ENCODE measurements at regions not wholly inside any gene's neighbourhood (a gene's known extent, or its start where the extent isn't known, plus 50 kb on each side); places are given as distances from the start of the nearest gene placed in this dataset.
"Not testable (repeated sequence)": the region's sequence is repeated elsewhere in the genome, so short reads cannot be mapped to it uniquely, and the experiment has no call there.

DNA sequence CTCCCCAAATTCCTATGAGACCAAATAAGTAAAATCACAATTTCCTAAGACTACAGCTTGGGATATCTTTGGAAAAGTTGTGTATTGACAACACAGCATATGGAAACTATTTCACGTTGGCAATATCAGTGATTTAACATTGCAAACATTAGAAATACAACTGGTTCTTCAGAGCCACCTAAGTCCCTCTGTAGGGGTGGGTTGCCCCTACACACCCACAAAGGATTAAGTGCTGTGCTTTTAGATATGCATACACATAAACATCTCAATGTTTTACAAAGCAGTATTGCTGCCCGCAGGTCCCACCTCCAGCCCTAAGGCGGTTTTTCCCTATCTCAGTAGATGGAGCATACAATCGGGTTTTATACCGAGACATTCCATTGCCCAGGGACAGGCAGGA, 66.0 kb upstream of the DEFB108B start:
- intact Hi-C loops (cut with DNase I); H3K27me3 ChIP-seq; DNase-seq; H3K9me3 ChIP-seq; H3K27ac ChIP-seq; H3K36me3 ChIP-seq; H3K4me1 ChIP-seq; H3K4me3 ChIP-seq: not testable (repeated sequence)
- 27 to 58% methylated on average over 1 to 2 of the region's 5 CpGs for WGBS, 2 donors

DNA sequence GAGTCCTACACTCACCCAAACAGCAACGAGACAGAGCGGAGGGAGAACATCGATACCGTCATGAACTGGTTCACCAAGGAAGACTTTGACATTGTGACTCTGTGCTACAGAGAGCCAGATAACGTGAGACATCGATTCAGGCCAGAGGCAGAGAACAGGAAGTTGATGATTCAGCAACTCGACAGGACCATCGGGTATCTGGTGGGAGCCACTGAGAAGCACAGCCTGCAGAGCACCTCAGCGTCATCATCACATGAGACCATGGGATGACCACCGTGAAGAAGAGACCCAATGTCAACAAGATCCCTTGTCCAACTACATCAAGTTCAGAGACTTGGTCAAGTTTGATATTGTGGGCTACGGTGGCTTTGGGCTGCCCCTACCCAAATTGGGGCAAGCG, 60.8 kb upstream of the DEFB108B start:
- WGBS, 2 donors = 75 to 89% methylated on average over 10 of the region's 12 CpGs
- intact Hi-C loops (cut with DNase I); DNase-seq; H3K4me1 ChIP-seq; H3K4me3 ChIP-seq; H3K27ac ChIP-seq; H3K9me3 ChIP-seq; H3K27me3 ChIP-seq; H3K36me3 ChIP-seq: not testable (repeated sequence)

DNA sequence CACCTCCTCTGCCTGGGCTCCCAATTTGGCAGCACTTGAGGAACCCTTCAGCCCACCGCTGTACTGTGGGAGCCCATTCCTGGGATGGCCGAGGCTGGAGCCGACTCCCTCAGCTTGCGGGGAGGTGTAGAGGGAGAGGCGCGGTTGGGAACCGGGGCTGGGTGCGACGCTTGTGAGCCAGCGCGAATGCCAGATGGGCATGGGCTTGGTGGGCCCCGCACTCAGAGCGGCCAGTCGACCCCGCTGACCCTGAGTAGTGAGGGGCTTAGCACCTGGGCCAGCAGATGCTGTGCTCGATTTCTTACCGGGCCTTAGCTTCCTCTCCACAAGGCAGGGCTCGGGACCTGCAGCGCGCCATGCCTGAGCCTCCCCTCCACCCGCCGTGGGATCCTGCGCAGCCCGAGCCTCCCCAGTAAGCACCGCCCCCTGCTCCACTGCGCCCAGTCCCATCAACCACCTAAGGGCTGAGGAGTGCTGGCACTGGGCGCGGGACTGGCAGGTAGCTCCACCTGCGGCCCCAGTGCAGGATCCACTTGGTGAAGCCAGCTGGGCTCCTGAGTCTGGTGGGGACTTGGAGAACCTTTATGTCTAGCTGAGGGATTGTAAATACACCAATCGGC, 58.3 kb upstream of the DEFB108B start:
- H3K27ac ChIP-seq = no peak overlapping the region
- H3K36me3 ChIP-seq = no peaks in the 10 kb centered on the region
- no peak for TF ChIP-seq POLR2A (IDR thresholded peaks at IDR 0.05)
- no peak for TF ChIP-seq CTCF (IDR thresholded peaks at IDR 0.05)
- no peaks in the 10 kb centered on the region for H3K27me3 ChIP-seq
- DNase-seq = no peak
- H3K4me3 ChIP-seq = no peak overlapping the region
- H3K4me1 ChIP-seq = no peaks in the 10 kb centered on the region
- no peaks in the 10 kb centered on the region for H3K9me3 ChIP-seq
- 94 to 96% methylated on average over 11 to 15 of the region's 30 CpGs for WGBS, 2 donors
- intact Hi-C loops (cut with DNase I) = no loop called here

- H3K27me3 ChIP-seq, H3K27ac ChIP-seq, H3K9me3 ChIP-seq, DNase-seq, H3K4me3 ChIP-seq, H3K36me3 ChIP-seq, H3K4me1 ChIP-seq: not testable (repeated sequence)
- 32 to 48% methylated on average over 4 to 5 of the region's 6 CpGs for WGBS, 2 donors
- intact Hi-C loops (cut with DNase I) = loop anchor here (10.0 kb wide), 1 partner anchor 655 kb away; the partner anchor contains the start of gene CLPB
Observed at GRCh38 chr11:71780116-71780515, 52.9 kb upstream of the DEFB108B start.

DNA sequence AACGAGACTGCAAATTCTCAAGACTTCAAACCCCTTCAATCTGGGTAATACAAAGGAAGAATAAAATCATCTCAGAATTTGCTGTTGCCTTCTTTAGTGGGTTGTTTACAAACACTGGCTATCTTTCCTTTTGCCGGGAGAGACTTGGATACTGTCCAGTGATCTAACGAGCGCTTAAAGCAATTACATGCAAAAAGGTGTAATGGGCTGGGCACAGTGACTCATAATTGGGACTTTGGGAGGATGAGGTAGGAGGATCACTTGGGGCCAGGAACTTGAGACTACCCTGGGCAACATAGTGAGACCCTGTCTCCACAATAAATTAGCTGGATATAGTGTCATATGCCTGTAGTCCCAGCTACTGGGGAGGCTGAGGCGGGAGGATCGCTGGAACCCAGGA, 52.2 kb upstream of the DEFB108B start:
- not testable (repeated sequence) for H3K4me1 ChIP-seq, H3K27ac ChIP-seq, H3K27me3 ChIP-seq, DNase-seq, H3K9me3 ChIP-seq, H3K4me3 ChIP-seq, H3K36me3 ChIP-seq
- WGBS, 2 donors = 50 to 59% methylated on average over 2 to 4 of the region's 6 CpGs
- intact Hi-C loops (cut with DNase I) = loop anchor here (10.0 kb wide), 1 partner anchor 654 kb away; the partner anchor contains the start of gene CLPB

GRCh38 chr11:71781491-71781890, 51.5 kb upstream of the DEFB108B start:
- H3K9me3 ChIP-seq, H3K4me3 ChIP-seq, H3K27ac ChIP-seq, H3K36me3 ChIP-seq, DNase-seq, H3K27me3 ChIP-seq: not testable (repeated sequence)
- H3K4me1 ChIP-seq = peaks cover 0 to 15% (median 0%) of the 10 kb centered on the region in 3 donors
- intact Hi-C loops (cut with DNase I) = loop anchor here (10.0 kb wide), 1 partner anchor 653 kb away; the partner anchor contains the start of gene CLPB
- WGBS, 2 donors = 81 to 88% methylated on average over 4 of the region's 5 CpGs

DNA sequence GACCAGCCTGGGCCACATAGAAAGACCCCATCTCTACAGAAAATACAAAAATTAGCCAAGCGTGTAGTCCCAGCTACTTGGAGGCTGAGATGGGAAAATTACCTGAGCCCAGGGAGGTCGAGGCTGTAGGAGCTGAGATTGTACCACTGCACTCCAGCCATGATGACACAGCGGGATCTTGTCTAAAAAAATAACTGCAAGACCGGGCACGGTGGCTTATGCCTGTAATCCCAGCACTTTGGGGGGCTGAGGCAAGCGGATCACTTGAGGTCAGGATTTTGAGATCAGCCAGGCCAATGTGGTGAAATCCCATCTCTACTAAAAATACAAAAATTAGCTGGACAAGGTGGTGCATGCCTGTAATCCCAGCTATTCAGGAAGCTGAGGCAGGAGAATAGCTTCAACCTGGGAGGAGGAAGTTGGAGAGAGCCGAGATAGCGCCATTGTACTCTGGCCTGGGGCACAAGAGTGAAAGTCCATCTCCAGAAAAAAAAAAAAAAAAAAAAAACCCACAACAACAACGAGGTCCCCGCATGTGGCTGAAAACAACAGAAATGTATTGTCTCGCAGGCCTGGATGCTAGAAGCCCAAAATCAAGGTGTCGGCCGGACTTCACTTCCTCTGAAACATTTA, 50.7 kb upstream of the DEFB108B start:
- H3K27ac ChIP-seq, H3K4me3 ChIP-seq, H3K27me3 ChIP-seq, H3K36me3 ChIP-seq, H3K9me3 ChIP-seq, DNase-seq: not testable (repeated sequence)
- intact Hi-C loops (cut with DNase I) = loop anchor here (10.0 kb wide), 1 partner anchor 652 kb away; the partner anchor contains the start of gene CLPB
- 77 to 91% methylated on average over 11 to 12 of the region's 13 CpGs for WGBS, 2 donors
- H3K4me1 ChIP-seq = peaks cover 0 to 15% (median 0%) of the 10 kb centered on the region in 3 donors

DNA sequence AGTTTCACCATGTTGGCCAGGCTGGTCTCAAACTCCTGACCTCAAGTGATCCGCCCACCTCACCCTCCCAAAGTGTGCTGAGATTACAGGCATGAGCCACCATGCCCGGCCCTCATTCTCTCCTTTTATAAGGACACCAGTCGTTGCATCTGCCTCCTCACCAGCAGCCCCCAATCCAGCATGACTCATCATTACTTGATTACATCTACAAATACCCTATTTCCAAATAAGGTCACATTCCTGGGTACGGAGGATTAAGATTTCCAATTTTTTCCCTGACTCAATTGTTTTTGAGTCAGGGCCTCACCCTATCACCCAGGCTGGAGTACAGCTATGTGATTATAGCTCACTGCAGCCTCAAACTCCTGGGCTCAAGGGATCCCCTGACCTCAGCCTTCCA, 49.8 kb upstream of the DEFB108B start:
- peaks cover 0 to 22% (median 3%) of the 10 kb centered on the region in 3 donors for H3K4me1 ChIP-seq
- not testable (repeated sequence) for H3K27me3 ChIP-seq, H3K27ac ChIP-seq, H3K9me3 ChIP-seq, DNase-seq, H3K36me3 ChIP-seq, H3K4me3 ChIP-seq
- intact Hi-C loops (cut with DNase I) = loop anchor here (10.0 kb wide), 1 partner anchor 652 kb away; the partner anchor contains the start of gene CLPB
- WGBS, 2 donors = 52 to 59% methylated on average over 4 of the region's 4 CpGs

Small RNAs in the stretch of these regions (small RNA-seq; reads per million reads assigned to genes)
- gene SNRPCP14 = 0 reads per million in 4 donors

Data from esophagus squamous epithelium (tissue), 5 donors.